NCI-H146 treated with DMSO at 0.1 percent for 48 hours (cell line): ENCODE measurements at regions not wholly inside any gene's neighbourhood (a gene's known extent, or its start where the extent isn't known, plus 50 kb on each side); places are given as distances from the start of the nearest gene placed in this dataset.
"Not testable (repeated sequence)": the region's sequence is repeated elsewhere in the genome, so short reads cannot be mapped to it uniquely, and the experiment has no call there.

Source experiments
- DNase-seq: peaks from one replicate; lab custom pipeline; 2025; ENCODE audit not compliant: unreplicated experiment; lab: John Stamatoyannopoulos, UW

GRCh38 chr2:168300460-168300859 lies 53.1 kb upstream of the STK39 start:
- no peak for DNase-seq

DNA sequence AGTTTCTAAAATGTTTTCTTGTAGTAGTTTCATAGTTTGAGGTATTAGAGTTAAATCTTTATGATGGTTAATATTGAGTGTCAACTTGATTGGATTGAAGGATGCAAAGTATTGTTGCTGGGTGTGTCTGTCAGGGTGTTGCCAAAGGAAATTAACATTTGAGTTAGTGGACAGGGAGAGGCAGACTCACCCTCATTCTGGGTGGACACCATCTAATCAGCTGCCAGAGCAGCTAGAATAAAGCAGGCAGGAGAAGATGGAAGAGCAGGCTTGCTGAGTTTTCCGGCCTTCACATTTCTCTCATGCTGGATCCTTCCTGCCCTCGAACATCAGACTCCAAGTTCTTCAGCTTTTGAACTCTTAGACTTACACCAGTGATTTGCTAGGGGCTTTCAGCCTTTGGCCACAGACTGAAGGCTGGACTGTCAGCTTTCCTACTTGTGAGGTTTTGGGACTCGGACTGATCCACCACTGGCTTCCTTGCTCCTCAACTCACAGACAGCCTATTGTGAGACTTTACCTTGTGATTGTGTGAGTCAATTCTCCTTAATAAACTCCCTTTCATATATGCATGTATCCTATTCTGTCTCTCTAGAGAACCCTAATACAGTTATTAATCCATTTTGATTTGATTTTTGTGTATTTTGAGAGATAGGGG lies 56.8 kb upstream of the STK39 start:
- no peak for DNase-seq

GRCh38 chr2:168307379-168307778 lies 60.0 kb upstream of the STK39 start:
- DNase-seq, result no peak

GRCh38 chr2:168310580-168310979 lies 63.2 kb upstream of the STK39 start:
- DNase-seq, result no peak

GRCh38 chr2:168311261-168311910 lies 64.0 kb upstream of the STK39 start:
- DNase-seq, result peak; percentile 71

- no peak for DNase-seq
These were observed 64.8 kb upstream of the STK39 start for GRCh38 chr2:168312036-168312822.

DNA sequence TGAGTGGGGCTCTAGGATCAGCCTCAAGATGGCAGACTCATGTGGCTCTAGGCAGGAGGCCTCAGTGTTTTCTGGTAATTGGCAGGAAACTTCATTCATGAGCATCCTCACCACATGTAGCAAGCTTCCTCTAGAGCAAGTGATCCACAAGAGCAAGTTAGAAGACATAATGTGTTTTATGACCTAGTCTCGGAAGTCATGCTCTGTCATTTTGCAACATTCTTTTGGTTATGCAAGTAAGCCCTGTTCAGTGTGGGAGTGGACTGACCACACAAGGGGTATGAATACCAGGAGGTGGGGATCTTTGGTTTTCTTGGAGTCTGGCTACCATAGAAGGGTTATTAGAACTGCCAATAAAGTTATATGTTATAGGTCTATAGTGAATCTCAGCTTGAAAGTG lies 66.8 kb upstream of the STK39 start:
- DNase-seq, result no peak

DNA sequence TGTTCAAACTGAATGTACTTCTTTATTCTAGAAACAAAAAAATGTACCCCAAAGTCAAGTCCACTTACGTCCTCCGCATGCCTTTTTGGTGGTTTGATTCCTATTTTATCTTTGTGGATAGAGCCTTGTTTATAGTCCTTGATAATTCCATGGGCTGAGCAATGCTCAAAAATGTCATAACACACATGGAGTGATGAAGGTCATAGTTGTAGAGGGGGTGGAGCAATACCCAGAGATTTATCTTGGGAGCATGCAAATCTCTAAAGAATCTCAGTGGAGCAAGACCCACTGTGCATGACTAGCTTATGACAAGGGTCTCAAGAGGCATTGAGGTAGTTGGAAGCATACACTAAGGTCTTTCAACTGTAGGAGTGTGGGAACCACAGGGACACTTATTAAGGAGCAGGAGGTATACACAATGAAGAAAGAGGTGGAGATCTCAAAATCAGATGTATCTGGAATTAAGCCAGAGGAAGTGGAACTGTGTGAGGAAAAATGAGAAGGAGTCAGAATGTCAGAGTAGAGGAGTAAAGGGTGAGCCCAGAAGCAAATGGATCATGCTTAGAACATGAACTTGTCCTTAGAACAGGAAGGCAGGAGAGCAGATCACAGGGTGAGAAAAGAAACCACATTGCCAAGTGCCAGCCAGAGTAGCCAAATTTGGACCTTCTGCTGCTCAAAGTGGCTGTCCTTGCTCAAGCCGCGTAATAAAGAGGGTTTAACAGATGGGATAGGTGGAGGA lies 68.1 kb upstream of the STK39 start:
- no peak for DNase-seq

GRCh38 chr2:168316073-168316440 lies 68.7 kb upstream of the STK39 start:
- no peak for DNase-seq

- DNase-seq, result no peak
These were observed 69.9 kb upstream of the STK39 start for GRCh38 chr2:168317282-168317681.

DNA sequence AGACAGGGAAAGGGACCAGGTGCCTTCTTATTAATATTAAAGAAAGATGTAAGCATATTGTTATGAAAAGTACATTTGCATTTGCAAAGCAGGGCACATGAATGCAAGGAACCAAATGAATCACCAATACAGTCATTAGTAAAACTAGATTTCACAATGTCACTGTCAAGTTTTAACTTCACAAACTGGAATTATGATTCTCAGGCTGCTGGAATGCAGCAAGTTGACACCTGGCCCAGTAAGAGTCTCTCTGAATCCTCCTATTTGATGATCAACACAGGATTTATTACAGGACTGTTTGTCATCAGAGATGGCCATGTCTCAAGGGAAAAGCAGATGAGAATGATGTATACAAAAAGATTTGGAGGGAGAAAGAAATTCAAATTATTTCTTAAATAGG lies 72.9 kb upstream of the STK39 start:
- DNase-seq, result no peak

DNA sequence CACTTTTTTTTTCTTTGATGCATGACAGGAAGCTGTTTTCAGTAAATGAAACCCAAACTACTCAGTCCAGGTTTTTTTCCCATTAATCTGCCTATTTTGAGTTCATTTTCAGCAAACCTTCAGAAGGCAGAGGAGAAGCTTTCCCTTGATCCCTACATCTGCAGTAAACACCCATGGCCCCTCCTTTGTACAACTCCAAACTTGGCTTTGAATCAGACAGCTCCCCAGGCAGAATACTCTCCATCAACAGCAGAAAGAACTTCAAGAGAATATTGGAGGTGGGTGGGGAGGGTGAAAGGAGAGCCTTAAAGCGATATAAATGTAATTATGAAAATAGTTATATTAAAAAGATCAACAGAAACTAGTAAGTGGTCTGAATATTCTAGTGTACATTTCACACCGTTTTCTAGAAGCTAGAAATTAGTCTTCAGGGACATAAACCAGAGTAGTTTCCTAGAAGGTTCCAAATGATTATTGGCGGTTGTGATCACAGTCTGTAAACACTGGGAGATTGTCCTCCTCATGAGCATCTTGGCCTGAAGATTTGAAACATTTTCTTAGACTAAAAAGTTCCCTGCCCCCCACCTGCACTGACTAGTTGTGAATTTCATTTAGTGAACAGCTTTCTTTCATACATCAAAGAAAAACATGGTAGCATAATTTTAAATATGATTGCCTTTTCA lies 75.1 kb upstream of the STK39 start:
- no peak for DNase-seq

DNA sequence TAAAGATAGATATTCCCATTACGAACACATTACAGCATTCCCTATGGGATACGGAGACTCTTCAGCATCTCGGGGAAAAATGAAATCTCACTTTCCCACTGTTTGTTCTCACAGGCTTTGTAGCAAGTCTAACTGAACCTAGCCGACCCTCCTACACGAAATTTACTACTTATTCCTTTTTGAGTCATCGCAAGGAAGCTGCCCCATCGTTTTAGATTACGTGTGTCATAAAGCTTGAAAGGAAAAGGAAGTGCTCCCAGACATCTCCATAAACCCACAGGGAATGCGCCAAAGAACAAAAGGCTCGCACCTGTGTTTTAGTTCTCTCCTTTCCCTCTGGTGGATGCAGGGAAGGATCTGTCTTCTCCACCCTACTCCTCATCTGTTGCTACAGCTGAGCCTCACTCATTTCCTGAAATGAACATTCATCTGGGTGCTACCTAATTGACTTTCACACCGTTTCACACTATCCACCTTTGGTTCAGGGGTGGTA lies 76.2 kb upstream of the STK39 start:
- DNase-seq, result no peak

GRCh38 chr2:168326572-168326971 lies 79.2 kb upstream of the STK39 start:
- no peak for DNase-seq

DNA sequence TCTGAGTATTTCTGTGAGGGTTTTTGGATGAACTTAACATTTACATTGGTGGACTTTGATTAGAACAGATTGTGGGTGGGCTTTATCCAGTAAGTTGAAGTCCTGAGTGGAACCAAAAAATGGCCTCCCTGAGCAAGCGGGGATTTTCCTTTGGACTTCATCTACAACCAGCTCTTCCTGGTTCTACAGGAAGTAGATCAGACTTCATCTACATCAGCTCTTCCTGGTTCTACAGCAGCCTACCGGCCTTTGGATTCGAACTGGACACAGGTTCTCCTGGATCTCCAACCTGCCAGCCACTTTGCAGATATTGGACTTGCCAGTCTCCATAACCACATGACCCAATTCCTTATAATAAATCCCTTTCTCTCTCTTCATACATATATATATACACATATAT lies 79.9 kb upstream of the STK39 start:
- DNase-seq, result no peak

GRCh38 chr2:168328421-168328820 lies 81.0 kb upstream of the STK39 start:
- DNase-seq, result no peak

DNA sequence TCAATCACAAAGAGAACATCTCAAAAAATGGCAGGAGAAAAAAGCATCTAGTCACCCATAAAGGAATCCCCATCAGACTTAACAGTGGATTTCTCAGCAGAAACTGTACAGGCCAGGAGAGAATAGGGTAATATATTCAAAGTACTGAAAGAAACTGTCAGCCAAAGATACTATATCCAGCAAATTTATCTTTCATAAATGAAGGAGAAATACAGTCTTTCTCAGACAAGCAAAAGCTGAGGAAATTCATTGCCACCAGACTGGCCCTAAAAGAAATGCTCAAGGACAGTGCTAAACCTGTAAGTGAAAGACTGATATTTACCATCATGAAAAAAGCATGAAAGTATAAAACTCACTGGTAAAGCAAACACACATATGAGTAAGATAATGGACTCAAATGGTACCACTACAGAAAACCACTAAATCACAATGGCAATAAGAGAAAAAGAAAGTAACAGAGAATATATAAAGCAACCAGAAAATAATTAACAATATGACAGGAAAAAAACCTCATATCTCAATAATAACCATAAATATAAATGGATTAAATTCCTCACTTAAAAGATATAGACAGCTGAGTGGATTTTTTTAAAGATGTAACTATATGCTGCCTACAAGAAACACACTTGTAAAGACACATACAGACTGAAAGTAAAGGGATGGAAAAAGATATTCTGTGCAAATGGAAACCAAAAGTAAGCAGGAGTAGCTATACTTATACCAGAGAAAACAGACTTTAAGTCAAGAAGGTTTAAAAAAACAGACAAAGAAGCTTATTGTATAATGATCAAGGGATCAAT lies 83.4 kb upstream of the STK39 start:
- DNase-seq, result no peak

DNA sequence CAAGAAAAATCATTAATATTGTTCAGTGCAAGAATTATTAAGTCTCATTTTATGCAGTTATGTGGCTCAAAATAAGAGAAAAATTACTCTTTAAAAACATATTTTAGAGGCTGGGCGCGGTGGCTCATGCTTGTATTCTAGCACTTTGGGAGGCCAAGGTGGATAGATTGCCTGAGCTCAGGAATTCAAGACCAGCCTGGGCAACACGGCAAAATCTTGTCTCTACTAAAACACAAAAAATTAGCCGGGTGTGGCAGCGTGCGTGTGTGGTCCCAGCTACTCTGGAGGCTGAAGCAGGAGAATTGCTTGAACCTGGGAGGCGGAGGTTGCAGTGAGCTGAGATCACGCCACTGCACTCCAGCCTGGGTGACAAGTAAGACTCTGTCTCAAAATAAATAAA lies 87.9 kb upstream of the STK39 start:
- not testable (repeated sequence) for DNase-seq

GRCh38 chr2:168336786-168337388 lies 89.5 kb upstream of the STK39 start:
- peak; percentile 48 for DNase-seq

- no peak for DNase-seq
These were observed 90.9 kb upstream of the STK39 start for GRCh38 chr2:168338292-168338691.
